Testis (tissue), 2 donors: ENCODE measurements at regions not wholly inside any gene's neighbourhood (a gene's known extent, or its start where the extent isn't known, plus 50 kb on each side); places are given as distances from the start of the nearest gene placed in this dataset.

Experiments
- POLR2A ChIP-seq: fragments of 450-650 bp; IDR thresholded peaks from one replicate; pipeline ENCODE4 v1.6.1; 2017; ENCODE audit warnings: antibody characterized with exemption, mild to moderate bottlenecking, moderate library complexity
- TF ChIP-seq, protein P1 (sequence below), 3 experiments: fragments of 450-650 bp in 2 of 3; fragments of 200-600 bp in 1 of 3; sonication (generic) in 1 of 3; IDR thresholded peaks; one replicate each; pipeline ENCODE4 v1.5.1; 2016 to 2019; ENCODE audit warnings: antibody characterized with exemption in 3 of 3, mild to moderate bottlenecking in 2 of 3, moderate library complexity in 1 of 3

DNA sequence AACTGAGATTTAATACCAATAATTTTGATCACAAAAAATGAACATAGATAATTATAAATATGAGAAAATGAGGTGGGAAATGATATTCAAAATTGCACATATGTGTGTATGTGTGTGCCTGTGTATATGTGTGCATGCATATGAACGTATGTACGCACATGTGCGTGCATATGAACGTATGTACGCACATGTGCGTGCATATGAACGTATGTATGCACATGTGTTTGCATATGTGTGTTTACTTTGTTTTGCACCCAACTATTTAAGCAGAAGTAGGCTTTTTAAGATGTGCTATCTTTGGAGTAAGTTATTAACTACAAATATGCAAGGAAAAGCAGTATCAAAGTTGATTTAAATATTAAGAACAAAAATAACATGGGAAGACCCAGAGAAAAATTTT, 484.3 kb downstream of the EPHA4 start:
- TF ChIP-seq, protein P1, sequence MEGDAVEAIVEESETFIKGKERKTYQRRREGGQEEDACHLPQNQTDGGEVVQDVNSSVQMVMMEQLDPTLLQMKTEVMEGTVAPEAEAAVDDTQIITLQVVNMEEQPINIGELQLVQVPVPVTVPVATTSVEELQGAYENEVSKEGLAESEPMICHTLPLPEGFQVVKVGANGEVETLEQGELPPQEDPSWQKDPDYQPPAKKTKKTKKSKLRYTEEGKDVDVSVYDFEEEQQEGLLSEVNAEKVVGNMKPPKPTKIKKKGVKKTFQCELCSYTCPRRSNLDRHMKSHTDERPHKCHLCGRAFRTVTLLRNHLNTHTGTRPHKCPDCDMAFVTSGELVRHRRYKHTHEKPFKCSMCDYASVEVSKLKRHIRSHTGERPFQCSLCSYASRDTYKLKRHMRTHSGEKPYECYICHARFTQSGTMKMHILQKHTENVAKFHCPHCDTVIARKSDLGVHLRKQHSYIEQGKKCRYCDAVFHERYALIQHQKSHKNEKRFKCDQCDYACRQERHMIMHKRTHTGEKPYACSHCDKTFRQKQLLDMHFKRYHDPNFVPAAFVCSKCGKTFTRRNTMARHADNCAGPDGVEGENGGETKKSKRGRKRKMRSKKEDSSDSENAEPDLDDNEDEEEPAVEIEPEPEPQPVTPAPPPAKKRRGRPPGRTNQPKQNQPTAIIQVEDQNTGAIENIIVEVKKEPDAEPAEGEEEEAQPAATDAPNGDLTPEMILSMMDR (IDR thresholded peaks at IDR 0.05): no peak
- TF ChIP-seq POLR2A: no peak
